SU-DHL-6 (cell line): ENCODE measurements at regions not wholly inside any gene's neighbourhood (a gene's known extent, or its start where the extent isn't known, plus 50 kb on each side); places are given as distances from the start of the nearest gene placed in this dataset.

ENCODE experiments used
- H2AFZ ChIP-seq: fragments of 200-600 bp; sonication (generic); 2 replicates; pipeline ENCODE4 v1.6.1; 2014; ENCODE audit warnings: low read depth, mild to moderate bottlenecking, moderate library complexity, mixed read lengths, antibody characterized with exemption, low read length; ENCODE audit not compliant: severe bottlenecking
- H3F3A ChIP-seq: fragments of 200-600 bp; shearing (Covaris generic); 2 replicates; pipeline ENCODE4 v1.6.0; 2016; ENCODE audit warnings: antibody characterized with exemption, mild to moderate bottlenecking; ENCODE audit not compliant: insufficient read depth
- H3K27ac ChIP-seq: fragments of 200-600 bp; sonication (generic); 2 replicates; pipeline ENCODE4 v1.5.1; 2016; ENCODE audit warnings: low read depth, mild to moderate bottlenecking, low read length, moderate library complexity, mixed read lengths
- H3K27me3 ChIP-seq: fragments of 200-600 bp; sonication (generic), shearing (Covaris generic); 2 replicates; pipeline ENCODE4 v1.6.0; 2014; ENCODE audit warnings: mild to moderate bottlenecking, low read length
- H3K36me3 ChIP-seq: fragments of 200-600 bp; sonication (generic); 2 replicates; pipeline ENCODE4 v1.6.1; 2014; ENCODE audit warnings: mild to moderate bottlenecking, low read length, mixed read lengths
- H3K4me2 ChIP-seq: fragments of 300-600, 200-600 bp; shearing (Covaris generic), sonication (generic); 2 replicates; pipeline ENCODE4 v1.6.0; 2014; ENCODE audit warnings: low read length, low read depth, mild to moderate bottlenecking; ENCODE audit not compliant: poor library complexity, severe bottlenecking
- H3K4me3 ChIP-seq: fragments of 200-600 bp; sonication (generic); 2 replicates; pipeline ENCODE4 v1.5.1; 2014; ENCODE audit warnings: antibody characterized with exemption, low read length, mild to moderate bottlenecking, mixed read lengths; ENCODE audit not compliant: insufficient read depth, poor library complexity, severe bottlenecking
- H3K79me2 ChIP-seq: fragments of 200-600 bp; sonication (generic); 2 replicates; pipeline ENCODE4 v1.6.1; 2014; ENCODE audit warnings: mild to moderate bottlenecking, low read length, moderate library complexity; ENCODE audit not compliant: insufficient read depth
- H3K9ac ChIP-seq: fragments of 200-600 bp; sonication (generic); 2 replicates; pipeline ENCODE4 v1.7.0; 2014; ENCODE audit warnings: mild to moderate bottlenecking, low read length
- H3K9me2 ChIP-seq: fragments of 200-600 bp; sonication (generic); replicated peaks from 2 replicates; pipeline ENCODE4 v1.6.1; 2014; ENCODE audit warnings: low read length; ENCODE audit not compliant: insufficient read depth
- H3K9me3 ChIP-seq: fragments of 200-600 bp; sonication (generic); 2 replicates; pipeline ENCODE4 v1.6.1; 2014; ENCODE audit warnings: low read length, mixed read lengths; ENCODE audit not compliant: insufficient read depth
- H4K20me1 ChIP-seq: fragments of 200-600 bp; sonication (generic); 2 replicates; pipeline ENCODE4 v1.6.1; 2014; ENCODE audit warnings: low read depth, mild to moderate bottlenecking, antibody characterized with exemption, low read length, moderate library complexity, mixed read lengths
- EZH2phosphoT487 ChIP-seq: fragments of 200-600 bp; sonication (generic), shearing (Covaris generic); conservative IDR thresholded peaks from 2 replicates; pipeline ENCODE4 v1.6.1; 2018; ENCODE audit warnings: mild to moderate bottlenecking, antibody characterized with exemption, low read length, moderate library complexity, mixed read lengths
- TF ChIP-seq, protein P1 (sequence below): fragments of 200-600 bp; sonication (generic); IDR thresholded peaks from one replicate; pipeline ENCODE4 v1.5.1; 2017; ENCODE audit warnings: antibody characterized with exemption, mild to moderate bottlenecking, low read length, moderate library complexity; ENCODE audit not compliant: insufficient read depth, poor library complexity, severe bottlenecking

DNA sequence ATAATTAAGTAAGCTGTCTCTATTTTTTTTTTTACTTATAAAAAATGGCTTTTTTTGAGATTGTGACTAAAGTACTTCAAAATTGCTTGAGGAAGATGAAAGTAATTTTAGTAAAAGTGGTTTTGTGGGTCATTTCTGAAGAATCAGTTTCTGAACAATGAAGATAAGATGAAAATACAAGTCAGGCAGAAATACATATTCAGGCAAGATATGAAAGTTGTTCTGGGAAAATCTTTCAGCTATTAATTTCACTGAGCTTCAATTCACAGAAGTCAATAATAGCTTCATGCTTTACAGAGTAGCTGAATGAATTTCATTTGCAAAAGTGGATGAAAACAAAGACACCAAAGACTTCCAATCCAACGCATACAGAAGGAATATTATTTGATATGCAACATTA, 305.2 kb upstream of the ARSJ start:
- Histone ChIP-seq H4K20me1 (no peaks in the 10 kb centered on the region), H3K9me3 (no peaks in the 10 kb centered on the region), H3K4me3 (no peak overlapping the region), H3K9me2 (no peaks in the 10 kb centered on the region), H3F3A (no peaks in the 10 kb centered on the region), H2AFZ (no peak overlapping the region), H3K79me2 (no peaks in the 10 kb centered on the region), H3K9ac (no peak overlapping the region), H3K4me2 (no peak overlapping the region), H3K36me3 (no peaks in the 10 kb centered on the region), H3K27ac (no peak overlapping the region), H3K27me3 (no peaks in the 10 kb centered on the region)
- TF ChIP-seq EZH2phosphoT487 = no peak
- TF ChIP-seq, protein P1, sequence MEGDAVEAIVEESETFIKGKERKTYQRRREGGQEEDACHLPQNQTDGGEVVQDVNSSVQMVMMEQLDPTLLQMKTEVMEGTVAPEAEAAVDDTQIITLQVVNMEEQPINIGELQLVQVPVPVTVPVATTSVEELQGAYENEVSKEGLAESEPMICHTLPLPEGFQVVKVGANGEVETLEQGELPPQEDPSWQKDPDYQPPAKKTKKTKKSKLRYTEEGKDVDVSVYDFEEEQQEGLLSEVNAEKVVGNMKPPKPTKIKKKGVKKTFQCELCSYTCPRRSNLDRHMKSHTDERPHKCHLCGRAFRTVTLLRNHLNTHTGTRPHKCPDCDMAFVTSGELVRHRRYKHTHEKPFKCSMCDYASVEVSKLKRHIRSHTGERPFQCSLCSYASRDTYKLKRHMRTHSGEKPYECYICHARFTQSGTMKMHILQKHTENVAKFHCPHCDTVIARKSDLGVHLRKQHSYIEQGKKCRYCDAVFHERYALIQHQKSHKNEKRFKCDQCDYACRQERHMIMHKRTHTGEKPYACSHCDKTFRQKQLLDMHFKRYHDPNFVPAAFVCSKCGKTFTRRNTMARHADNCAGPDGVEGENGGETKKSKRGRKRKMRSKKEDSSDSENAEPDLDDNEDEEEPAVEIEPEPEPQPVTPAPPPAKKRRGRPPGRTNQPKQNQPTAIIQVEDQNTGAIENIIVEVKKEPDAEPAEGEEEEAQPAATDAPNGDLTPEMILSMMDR = no peak

DNA sequence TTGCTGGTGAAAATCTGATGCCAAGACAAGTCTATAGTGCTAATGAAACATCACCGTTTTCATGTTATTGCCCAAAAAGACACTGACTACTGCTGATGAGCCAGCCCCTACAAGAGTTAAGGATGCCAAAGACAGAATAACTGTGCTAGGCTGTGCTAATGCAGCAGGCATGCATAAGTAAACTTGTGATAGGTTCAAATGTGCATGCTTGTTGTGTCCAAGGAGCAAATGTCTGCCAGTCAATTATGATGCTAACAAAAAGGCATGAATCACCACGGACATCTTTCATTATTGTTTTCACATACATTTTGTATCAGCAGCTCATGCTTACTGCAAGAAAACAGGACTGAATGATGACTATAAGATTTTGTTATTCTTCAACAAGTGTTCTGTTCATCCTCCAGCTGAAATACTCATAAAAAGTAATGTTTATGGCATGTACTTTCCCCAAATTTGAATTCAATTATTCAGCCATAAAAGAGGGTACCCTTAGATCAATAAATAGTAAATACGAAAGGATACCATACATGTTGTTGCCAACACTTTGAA, 306.9 kb upstream of the ARSJ start:
- H3K9ac ChIP-seq = no peak overlapping the region
- no peaks in the 10 kb centered on the region for H3F3A ChIP-seq
- no peak overlapping the region for H3K4me2 ChIP-seq
- H3K79me2 ChIP-seq = no peaks in the 10 kb centered on the region
- no peaks in the 10 kb centered on the region for H4K20me1 ChIP-seq
- H3K4me3 ChIP-seq = no peak overlapping the region
- no peaks in the 10 kb centered on the region for H3K9me2 ChIP-seq
- no peak overlapping the region for H3K27ac ChIP-seq
- H3K36me3 ChIP-seq = no peaks in the 10 kb centered on the region
- TF ChIP-seq, protein P1 = no peak
- no peak for TF ChIP-seq EZH2phosphoT487
- no peaks in the 10 kb centered on the region for H3K9me3 ChIP-seq
- no peaks in the 10 kb centered on the region for H3K27me3 ChIP-seq
- H2AFZ ChIP-seq = no peak overlapping the region

DNA sequence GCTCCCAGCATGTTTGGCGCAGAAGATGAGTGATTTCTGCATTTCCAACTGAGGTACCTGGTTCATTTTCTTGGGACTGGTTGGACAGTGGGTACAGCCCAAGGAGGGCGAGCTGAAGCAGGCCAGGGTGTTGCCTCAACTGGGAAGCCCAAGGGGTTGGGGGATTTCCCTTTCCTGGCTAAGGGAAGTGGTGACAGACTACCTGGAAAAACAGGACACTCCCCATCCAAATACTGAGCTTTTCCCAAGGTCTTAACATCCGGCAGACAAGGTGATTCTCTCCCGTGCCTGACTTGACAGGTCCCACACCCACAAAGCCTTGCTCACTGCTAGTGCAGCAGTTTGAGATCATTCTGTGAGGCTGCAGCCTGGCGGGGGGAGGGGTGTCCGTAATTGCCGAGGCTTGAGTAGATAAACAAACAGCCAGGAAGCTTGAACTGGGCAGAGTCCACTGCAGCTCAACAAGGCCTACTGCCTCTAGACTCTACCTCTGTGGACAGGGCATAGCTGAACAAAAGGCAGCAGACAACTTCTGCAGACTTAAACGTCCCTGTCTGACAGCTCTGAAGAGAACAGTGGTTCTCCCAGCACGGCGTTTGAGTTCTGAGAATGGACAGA, 307.7 kb upstream of the ARSJ start:
- no peak overlapping the region for H3K27ac ChIP-seq
- TF ChIP-seq, protein P1 = no peak
- no peak for TF ChIP-seq EZH2phosphoT487
- no peak overlapping the region for H3K4me2 ChIP-seq

More for the DNA sequence above, 307.7 kb upstream of the ARSJ start:
- no peaks in the 10 kb centered on the region for H4K20me1 ChIP-seq
- no peaks in the 10 kb centered on the region for H3K9me2 ChIP-seq
- H3K9ac ChIP-seq = no peak overlapping the region
- H3K9me3 ChIP-seq = no peaks in the 10 kb centered on the region
- no peaks in the 10 kb centered on the region for H3K36me3 ChIP-seq
- H3F3A ChIP-seq = no peaks in the 10 kb centered on the region
- H2AFZ ChIP-seq = no peak overlapping the region
- no peaks in the 10 kb centered on the region for H3K27me3 ChIP-seq
- no peak overlapping the region for H3K4me3 ChIP-seq
- no peaks in the 10 kb centered on the region for H3K79me2 ChIP-seq
